Trophoblast cell (in vitro differentiated cells and primary cell): ENCODE measurements at regions not wholly inside any gene's neighbourhood (a gene's known extent, or its start where the extent isn't known, plus 50 kb on each side); places are given as distances from the start of the nearest gene placed in this dataset.

Experiments
- DNase-seq, 2 donors: peaks; one replicate each; pipeline ENCODE4 v3.0.0-alpha.2; 2016
- H2AFZ ChIP-seq: 2 replicates; pipeline ENCODE4 v1.6.1; 2013; ENCODE audit warnings: low read length, moderate library complexity, mild to moderate bottlenecking; ENCODE audit not compliant: insufficient read depth, poor library complexity
- H2AK5ac ChIP-seq: 2 replicates; pipeline ENCODE4 v1.6.1; 2013; ENCODE audit warnings: mild to moderate bottlenecking, low read length
- H2BK120ac ChIP-seq: 2 replicates; pipeline ENCODE4 v1.6.1; 2013; ENCODE audit warnings: low read length, mild to moderate bottlenecking, moderate library complexity; ENCODE audit not compliant: insufficient read depth, poor library complexity
- H2BK12ac ChIP-seq: 2 replicates; pipeline ENCODE4 v1.6.1; 2013; ENCODE audit warnings: mild to moderate bottlenecking, low read length, moderate library complexity
- H2BK5ac ChIP-seq: 2 replicates; pipeline ENCODE4 v1.6.1; 2013; ENCODE audit warnings: low read length, low read depth, moderate library complexity, mild to moderate bottlenecking; ENCODE audit not compliant: poor library complexity
- H3K14ac ChIP-seq: 2 replicates; pipeline ENCODE4 v1.6.1; 2013; ENCODE audit warnings: mild to moderate bottlenecking, low read length
- H3K18ac ChIP-seq: 2 replicates; pipeline ENCODE4 v1.6.1; 2013; ENCODE audit warnings: mild to moderate bottlenecking, low read length
- H3K23ac ChIP-seq: 2 replicates; pipeline ENCODE4 v1.6.1; 2013; ENCODE audit warnings: low read length
- H3K27ac ChIP-seq: 2 replicates; pipeline ENCODE4 v1.5.1; 2013; ENCODE audit warnings: low read depth, mild to moderate bottlenecking, inconsistent platforms, low read length, moderate library complexity
- H3K27me3 ChIP-seq: 2 replicates; pipeline ENCODE4 v1.6.1; 2013; ENCODE audit warnings: inconsistent platforms, mild to moderate bottlenecking, low read length, moderate library complexity; ENCODE audit not compliant: insufficient read depth
- H3K36me3 ChIP-seq, 2 experiments: 1 replicate in 1 of 2; 2 replicates in 1 of 2; pipeline ENCODE4 v1.6.1; 2013; ENCODE audit warnings: low read length in 2 of 2, mild to moderate bottlenecking in 2 of 2, moderate library complexity in 1 of 2; ENCODE audit not compliant: insufficient read depth in 2 of 2, control insufficient read depth in 1 of 2
- H3K4ac ChIP-seq: 2 replicates; pipeline ENCODE4 v1.6.1; 2013; ENCODE audit warnings: low read depth, mild to moderate bottlenecking, low read length, moderate library complexity
- H3K4me1 ChIP-seq, 2 experiments: 1 replicate in 1 of 2; 2 replicates in 1 of 2; pipeline ENCODE4 v1.6.1; 2013; ENCODE audit warnings: low read length in 2 of 2, mild to moderate bottlenecking in 2 of 2, moderate library complexity in 1 of 2; ENCODE audit not compliant: insufficient read depth in 2 of 2, control insufficient read depth in 1 of 2
- H3K4me2 ChIP-seq: 2 replicates; pipeline ENCODE4 v1.6.1; 2013; ENCODE audit warnings: inconsistent platforms, mild to moderate bottlenecking, low read length, moderate library complexity
- H3K4me3 ChIP-seq: 2 replicates; pipeline ENCODE4 v1.5.1; 2013; ENCODE audit warnings: mild to moderate bottlenecking, low read depth, low read length, inconsistent platforms
- H3K79me1 ChIP-seq: one replicate; pipeline ENCODE4 v1.6.1; 2013; ENCODE audit warnings: low read length
- H3K79me2 ChIP-seq: 2 replicates; pipeline ENCODE4 v1.6.1; 2013; ENCODE audit warnings: low read length, mild to moderate bottlenecking; ENCODE audit not compliant: control insufficient read depth, insufficient read depth, poor library complexity
- H3K9ac ChIP-seq: 2 replicates; pipeline ENCODE4 v1.6.1; 2013; ENCODE audit warnings: mild to moderate bottlenecking, low read length
- H3K9me3 ChIP-seq: 2 replicates; pipeline ENCODE4 v1.6.1; 2013; ENCODE audit warnings: low read depth, mild to moderate bottlenecking, control low read depth, inconsistent platforms, low read length; ENCODE audit not compliant: insufficient read depth
- H4K12ac ChIP-seq: 2 replicates; pipeline ENCODE4 v1.6.1; 2013; ENCODE audit warnings: low read depth, mild to moderate bottlenecking, low read length, moderate library complexity
- H4K8ac ChIP-seq: 2 replicates; pipeline ENCODE4 v1.6.1; 2013; ENCODE audit warnings: low read depth, mild to moderate bottlenecking, low read length, moderate library complexity
- H4K91ac ChIP-seq: one replicate; pipeline ENCODE4 v1.6.1; 2013; ENCODE audit warnings: low read depth, mild to moderate bottlenecking, low read length, moderate library complexity
- WGBS: extraction: QIAGEN DNeasy Blood & Tissue Kit; methylation state at CpG from one replicate; pipeline ENCODE4 v1.1.7; 2013; ENCODE audit warnings: missing lambda C conversion rate; ENCODE audit not compliant: insufficient read length, insufficient coverage; ENCODE audit errors: extremely low coverage; 5-methylcytosine and 5-hydroxymethylcytosine counted together

- no peaks in the 10 kb centered on the region for H3K79me2 ChIP-seq
- H2AK5ac ChIP-seq = no peak overlapping the region
- H2BK12ac ChIP-seq = no peak overlapping the region
- no peaks in the 10 kb centered on the region for H3K79me1 ChIP-seq
- no peak overlapping the region for H3K27ac ChIP-seq
- H4K91ac ChIP-seq = no peak overlapping the region
- no peak overlapping the region for H3K4ac ChIP-seq
- no peak overlapping the region for H2AFZ ChIP-seq
- no peak overlapping the region for H4K12ac ChIP-seq
- no peak overlapping the region for H2BK120ac ChIP-seq
- H3K36me3 ChIP-seq = no peaks in the 10 kb centered on the region
- no peaks in the 10 kb centered on the region for H3K27me3 ChIP-seq
- peak in 1 of 2 donors; percentile 48 for DNase-seq
- no peaks in the 10 kb centered on the region for H3K4me1 ChIP-seq
- H3K4me2 ChIP-seq = no peak overlapping the region
- no CpG with 5 or more reads among the region's 1 CpG for WGBS
- H3K4me3 ChIP-seq = no peak overlapping the region
- no peak overlapping the region for H3K14ac ChIP-seq
- no peak overlapping the region for H3K9ac ChIP-seq
- H4K8ac ChIP-seq = no peak overlapping the region
- no peaks in the 10 kb centered on the region for H3K9me3 ChIP-seq
- H3K23ac ChIP-seq = no peak overlapping the region
- no peak overlapping the region for H2BK5ac ChIP-seq
- H3K18ac ChIP-seq = no peak overlapping the region
Measured at GRCh38 chr18:42174909-42175308, 219.9 kb downstream of the PIK3C3 start.

- no CpG with 5 or more reads among the region's 3 CpGs for WGBS
- no peak overlapping the region for H3K4me3 ChIP-seq
- no peak overlapping the region for H2AK5ac ChIP-seq
- H3K27me3 ChIP-seq = no peaks in the 10 kb centered on the region
- no peak overlapping the region for H3K4ac ChIP-seq
- no peak overlapping the region for H2BK5ac ChIP-seq
- DNase-seq = no peak
- H3K18ac ChIP-seq = no peak overlapping the region
- no peak overlapping the region for H2BK120ac ChIP-seq
- no peaks in the 10 kb centered on the region for H3K79me1 ChIP-seq
- no peak overlapping the region for H3K4me2 ChIP-seq
- H3K27ac ChIP-seq = no peak overlapping the region
- no peak overlapping the region for H3K23ac ChIP-seq
- no peak overlapping the region for H4K91ac ChIP-seq
- H3K79me2 ChIP-seq = no peaks in the 10 kb centered on the region
- no peak overlapping the region for H2AFZ ChIP-seq
- H2BK12ac ChIP-seq = no peak overlapping the region
- no peak overlapping the region for H3K9ac ChIP-seq
- no peaks in the 10 kb centered on the region for H3K36me3 ChIP-seq
- H4K12ac ChIP-seq = no peak overlapping the region
- no peaks in the 10 kb centered on the region for H3K4me1 ChIP-seq
- no peaks in the 10 kb centered on the region for H3K9me3 ChIP-seq
- no peak overlapping the region for H4K8ac ChIP-seq
- H3K14ac ChIP-seq = no peak overlapping the region
Measured at GRCh38 chr18:42176599-42176998, 221.6 kb downstream of the PIK3C3 start.

- WGBS = no CpG with 5 or more reads among the region's 1 CpG
- H3K79me2 ChIP-seq = no peaks in the 10 kb centered on the region
Measured at GRCh38 chr18:42177390-42177789, 222.4 kb downstream of the PIK3C3 start.

GRCh38 chr18:42178376-42179080, 223.5 kb downstream of the PIK3C3 start:
- no CpG with 5 or more reads among the region's 1 CpG for WGBS
- Histone ChIP-seq H2BK5ac (no peak overlapping the region), H3K18ac (no peak overlapping the region), H3K27me3 (no peaks in the 10 kb centered on the region), H3K27ac (no peak overlapping the region), H2AFZ (no peak overlapping the region), H2AK5ac (no peak overlapping the region), H3K14ac (no peak overlapping the region), H2BK120ac (no peak overlapping the region), H4K91ac (no peak overlapping the region), H3K9me3 (no peaks in the 10 kb centered on the region), H3K9ac (no peak overlapping the region), H4K8ac (no peak overlapping the region), H3K36me3 (no peaks in the 10 kb centered on the region), H3K4ac (no peak overlapping the region), H4K12ac (no peak overlapping the region), H3K79me2 (no peaks in the 10 kb centered on the region), H2BK12ac (no peak overlapping the region), H3K4me2 (no peak overlapping the region), H3K23ac (no peak overlapping the region), H3K4me1 (peaks cover 0 to 2% of the 10 kb centered on the region in 2 experiments), H3K79me1 (peaks cover 2% of the 10 kb centered on the region), H3K4me3 (no peak overlapping the region)
- no peak for DNase-seq

More at GRCh38 chr18:42177390-42177789, 222.4 kb downstream of the PIK3C3 start:
- Histone ChIP-seq H3K36me3 (no peaks in the 10 kb centered on the region), H3K18ac (no peak overlapping the region), H3K4ac (no peak overlapping the region), H2BK12ac (no peak overlapping the region), H3K4me1 (no peaks in the 10 kb centered on the region), H3K14ac (no peak overlapping the region), H2AFZ (no peak overlapping the region), H2BK5ac (no peak overlapping the region), H3K9me3 (no peaks in the 10 kb centered on the region), H3K4me3 (no peak overlapping the region), H3K27me3 (no peaks in the 10 kb centered on the region), H3K79me1 (no peaks in the 10 kb centered on the region), H3K9ac (no peak overlapping the region), H2AK5ac (no peak overlapping the region), H4K91ac (no peak overlapping the region), H4K12ac (no peak overlapping the region), H2BK120ac (no peak overlapping the region), H3K4me2 (no peak overlapping the region), H3K23ac (no peak overlapping the region), H4K8ac (no peak overlapping the region), H3K27ac (no peak overlapping the region)
- no peak for DNase-seq
